ENCODE measurements at regions not wholly inside any gene's neighbourhood (a gene's known extent, or its start where the extent isn't known, plus 50 kb on each side); places are given as distances from the start of the nearest gene placed in this dataset.

- TF ChIP-seq CTCF (optimal IDR thresholded peaks at IDR 0.05 in 1 of 3, IDR thresholded peaks at IDR 0.05 in 1 of 3, conservative IDR thresholded peaks at IDR 0.05 in 1 of 3; ENCODE audit: extremely low read depth in 1 of 3, insufficient read depth in 2 of 3, low read length in 3 of 3): no peak
- no peak for TF ChIP-seq EZH2 (IDR thresholded peaks at IDR 0.05; ENCODE audit: low read length)
Observed at GRCh38 chr13:26474286-26474685, 83.2 kb upstream of the WASF3 start.
